Aorta (tissue), 5 donors: ENCODE measurements at regions not wholly inside any gene's neighbourhood (a gene's known extent, or its start where the extent isn't known, plus 50 kb on each side); places are given as distances from the start of the nearest gene placed in this dataset.

ENCODE experiments used
- ATAC-seq: fragments of 200-7000 bp; cut with Tn5 transposase; one replicate; pipeline ENCODE4 v1.9.1; 2022; ENCODE audit warnings: moderate library complexity; ENCODE audit not compliant: low FRiP score
- DNase-seq, 2 donors: peaks; one replicate each; pipeline ENCODE4 v3.0.0-alpha.2; 2020
- H3K27ac ChIP-seq, 2 donors: one replicate each; pipeline ENCODE4 v1.5.1; 2013; ENCODE audit warnings: low read length in 2 of 2, mild to moderate bottlenecking in 2 of 2, moderate library complexity in 2 of 2, control low read depth in 1 of 2, inconsistent platforms in 1 of 2, low read depth in 1 of 2
- H3K27me3 ChIP-seq, 2 donors: one replicate each; pipeline ENCODE4 v1.6.1; 2013; ENCODE audit warnings: control low read depth in 1 of 2, low read length in 1 of 2, mild to moderate bottlenecking in 1 of 2, moderate library complexity in 1 of 2; ENCODE audit not compliant: insufficient read depth in 2 of 2, control insufficient read depth in 1 of 2
- H3K36me3 ChIP-seq, 2 donors: one replicate each; pipeline ENCODE4 v1.6.1; 2013; ENCODE audit warnings: control low read depth in 1 of 2, low read length in 1 of 2, mild to moderate bottlenecking in 1 of 2; ENCODE audit not compliant: insufficient read depth in 2 of 2, control insufficient read depth in 1 of 2
- H3K4me1 ChIP-seq, 2 donors: one replicate each; pipeline ENCODE4 v1.6.1; 2013; ENCODE audit warnings: low read length in 2 of 2, control low read depth in 1 of 2, mild to moderate bottlenecking in 1 of 2, moderate library complexity in 1 of 2; ENCODE audit not compliant: insufficient read depth in 2 of 2, control insufficient read depth in 1 of 2
- H3K4me3 ChIP-seq, 2 donors: one replicate each; pipeline ENCODE4 v1.5.1; 2013; ENCODE audit warnings: low read length in 2 of 2, control low read depth in 1 of 2, mild to moderate bottlenecking in 1 of 2
- H3K9me3 ChIP-seq: one replicate; pipeline ENCODE4 v1.6.1; 2013; ENCODE audit warnings: mild to moderate bottlenecking, low read length; ENCODE audit not compliant: control insufficient read depth
- WGBS, 2 donors: extraction: QIAGEN DNeasy Blood & Tissue Kit; methylation state at CpG; one replicate each; pipeline ENCODE4 v1.1.7; 2013; 5-methylcytosine and 5-hydroxymethylcytosine counted together
- intact Hi-C, 2 donors: fragments of 100-400 bp; cut with DNase I; formaldehyde crosslinking; loops; one replicate each; pipeline versions ENCODE4 v1.14.2 to v1.15.0; 2022
- donor health status: healthy with polysubstance abuse.
- donor health status: Bipolar disorder and iron deficiency.
- donor health status: DM: no; HTN: no; CAD: no.
- donor health status: DM: no; HTN: no; CAD: no.
- donor health status: DM: yes; HTN: yes; CAD: no.

DNA sequence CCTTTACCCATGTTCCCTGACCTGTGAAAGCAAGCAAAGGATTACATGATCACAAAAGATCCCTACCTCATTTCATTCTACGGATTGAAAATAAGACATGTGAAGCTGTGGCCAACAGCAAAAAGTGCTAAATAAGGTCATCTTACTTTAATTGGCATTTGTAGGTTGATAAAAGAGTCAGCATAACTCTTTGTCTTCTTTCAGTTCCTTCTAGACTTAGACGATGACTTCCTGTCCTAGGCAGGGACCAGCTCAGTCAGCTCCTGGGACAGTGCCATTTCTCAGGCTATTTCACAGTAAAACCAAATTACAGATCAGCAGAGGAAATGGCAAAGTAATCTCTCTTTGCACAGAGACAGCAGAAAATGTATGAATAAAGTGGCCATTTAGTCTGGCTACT is 480.7 kb downstream of the RFPL4B start:
- no peaks in the 10 kb centered on the region for H3K27me3 ChIP-seq
- H3K36me3 ChIP-seq = no peaks in the 10 kb centered on the region
- ATAC-seq = no peak
- 31 to 38% methylated on average over 2 of the region's 2 CpGs for WGBS, 2 donors
- H3K4me3 ChIP-seq = no peak overlapping the region
- H3K9me3 ChIP-seq = no peaks in the 10 kb centered on the region
- no peaks in the 10 kb centered on the region for H3K4me1 ChIP-seq
- peak in 1 of 2 donors; percentile 73 for DNase-seq
- intact Hi-C loops = no loop called here
- H3K27ac ChIP-seq = no peak overlapping the region

DNA sequence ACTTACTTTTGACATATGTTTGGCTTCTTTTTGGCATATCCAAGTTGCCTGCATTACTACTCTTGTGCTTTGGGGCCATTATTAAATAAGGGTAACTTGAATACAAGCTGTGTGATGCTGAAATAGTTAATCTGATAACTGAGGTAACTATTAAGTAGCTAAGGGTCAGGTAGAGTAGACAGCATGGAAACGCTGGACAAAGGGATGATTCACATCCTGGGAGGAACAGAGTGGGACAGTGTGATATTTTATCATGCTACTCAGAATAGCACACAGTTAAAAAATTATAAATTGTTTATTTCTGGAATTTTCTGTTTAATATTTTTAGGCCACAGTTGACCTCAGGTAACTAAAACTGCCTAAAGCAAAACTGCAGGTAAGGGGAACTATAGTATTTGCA is 483.9 kb downstream of the RFPL4B start:
- 55 to 65% methylated on average over 1 of the region's 1 CpG for WGBS, 2 donors
- intact Hi-C loops = no loop called here
- H3K9me3 ChIP-seq = no peaks in the 10 kb centered on the region

DNA sequence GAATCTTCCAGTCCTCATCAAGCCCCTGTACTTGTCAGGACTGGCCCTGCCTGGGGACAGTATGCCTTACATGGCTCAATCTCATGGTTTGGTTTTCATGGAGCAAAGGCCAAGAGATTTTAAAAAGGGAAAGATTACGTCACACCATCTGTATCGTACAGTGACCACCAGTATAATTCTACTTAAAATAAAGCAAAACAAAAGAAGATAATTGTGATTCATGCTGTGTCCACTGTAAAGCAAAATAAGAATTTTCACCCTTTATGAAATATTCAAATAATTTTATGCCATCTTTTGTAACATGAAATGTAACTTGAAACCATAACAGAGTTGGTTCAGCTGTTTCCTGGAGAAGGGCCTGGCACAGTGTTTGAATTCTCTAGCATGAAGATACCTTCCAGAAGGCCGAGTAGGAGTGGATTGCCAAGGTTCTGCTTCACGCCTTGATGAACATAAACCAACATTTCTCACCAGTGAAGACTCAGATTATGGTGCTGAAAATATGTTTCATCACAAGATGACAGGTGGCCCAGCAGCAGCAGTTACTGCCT is 486.5 kb downstream of the RFPL4B start:
- no peak overlapping the region for H3K27ac ChIP-seq
- intact Hi-C loops = no loop called here
- H3K4me1 ChIP-seq = no peaks in the 10 kb centered on the region
- DNase-seq = no peak
- no peak for ATAC-seq
- H3K4me3 ChIP-seq = no peak overlapping the region
- H3K36me3 ChIP-seq = no peaks in the 10 kb centered on the region
- no peaks in the 10 kb centered on the region for H3K9me3 ChIP-seq
- WGBS, 2 donors = 52 to 62% methylated on average over 4 of the region's 4 CpGs
- H3K27me3 ChIP-seq = no peaks in the 10 kb centered on the region

More for the DNA sequence above, 483.9 kb downstream of the RFPL4B start:
- ATAC-seq = no peak
- Histone ChIP-seq H3K4me1 (no peaks in the 10 kb centered on the region), H3K27me3 (no peaks in the 10 kb centered on the region), H3K4me3 (no peak overlapping the region), H3K27ac (no peak overlapping the region), H3K36me3 (no peaks in the 10 kb centered on the region)
- DNase-seq = no peak

DNA sequence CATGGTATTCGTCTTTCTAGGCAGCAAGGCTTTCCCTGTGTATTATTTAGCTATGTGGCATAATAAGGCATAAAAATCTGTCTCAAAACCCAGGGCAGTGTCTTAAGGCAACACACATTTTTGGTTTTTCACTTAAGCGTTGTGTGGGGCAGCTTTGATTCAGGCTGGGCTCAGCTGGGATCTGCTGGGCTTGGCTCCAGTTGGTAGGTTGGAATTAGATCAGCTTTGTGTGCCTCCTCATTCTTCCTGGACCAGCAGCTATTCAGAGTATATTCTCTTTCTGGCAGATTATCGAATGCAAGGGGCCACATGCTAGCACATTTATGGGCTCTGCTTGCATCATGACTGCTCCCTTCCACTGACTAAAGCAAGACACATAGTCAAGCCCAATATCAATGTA is 487.9 kb downstream of the RFPL4B start:
- H3K27ac ChIP-seq = no peak overlapping the region

DNA sequence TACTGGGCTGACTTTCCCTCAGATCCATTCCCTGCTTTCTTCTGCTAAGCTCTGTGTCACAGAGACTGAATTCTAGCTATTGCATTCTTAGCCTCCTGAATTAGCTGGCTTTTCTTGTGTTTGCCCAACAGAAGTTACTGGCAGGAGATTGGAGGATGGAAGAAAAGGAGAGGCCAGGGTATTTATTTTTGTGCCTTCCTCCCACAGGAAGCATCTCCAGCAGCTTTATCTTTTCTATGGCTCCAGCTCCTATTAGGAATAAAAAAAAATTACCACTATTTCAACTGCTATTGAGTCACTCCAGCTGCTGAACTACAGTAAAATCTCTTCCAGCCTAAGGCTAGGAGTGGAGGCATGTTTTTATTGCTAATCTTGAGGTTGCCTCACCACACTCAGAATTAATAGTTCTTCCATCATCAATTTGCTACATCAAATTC is 492.4 kb downstream of the RFPL4B start:
- Histone ChIP-seq H3K27me3 (no peaks in the 10 kb centered on the region), H3K27ac (no peak overlapping the region), H3K4me3 (no peak overlapping the region), H3K4me1 (no peaks in the 10 kb centered on the region), H3K9me3 (no peaks in the 10 kb centered on the region), H3K36me3 (no peaks in the 10 kb centered on the region)
- intact Hi-C loops = no loop called here
- DNase-seq = no peak
- ATAC-seq = no peak

More for the DNA sequence above, 487.9 kb downstream of the RFPL4B start:
- no peaks in the 10 kb centered on the region for H3K27me3 ChIP-seq
- intact Hi-C loops = no loop called here
- H3K4me1 ChIP-seq = no peaks in the 10 kb centered on the region
- WGBS, 2 donors = 82 to 88% methylated on average over 3 of the region's 3 CpGs
- DNase-seq (no peak), ATAC-seq (no peak)
- H3K36me3 ChIP-seq = no peaks in the 10 kb centered on the region
- no peak overlapping the region for H3K4me3 ChIP-seq
- H3K9me3 ChIP-seq = no peaks in the 10 kb centered on the region

DNA sequence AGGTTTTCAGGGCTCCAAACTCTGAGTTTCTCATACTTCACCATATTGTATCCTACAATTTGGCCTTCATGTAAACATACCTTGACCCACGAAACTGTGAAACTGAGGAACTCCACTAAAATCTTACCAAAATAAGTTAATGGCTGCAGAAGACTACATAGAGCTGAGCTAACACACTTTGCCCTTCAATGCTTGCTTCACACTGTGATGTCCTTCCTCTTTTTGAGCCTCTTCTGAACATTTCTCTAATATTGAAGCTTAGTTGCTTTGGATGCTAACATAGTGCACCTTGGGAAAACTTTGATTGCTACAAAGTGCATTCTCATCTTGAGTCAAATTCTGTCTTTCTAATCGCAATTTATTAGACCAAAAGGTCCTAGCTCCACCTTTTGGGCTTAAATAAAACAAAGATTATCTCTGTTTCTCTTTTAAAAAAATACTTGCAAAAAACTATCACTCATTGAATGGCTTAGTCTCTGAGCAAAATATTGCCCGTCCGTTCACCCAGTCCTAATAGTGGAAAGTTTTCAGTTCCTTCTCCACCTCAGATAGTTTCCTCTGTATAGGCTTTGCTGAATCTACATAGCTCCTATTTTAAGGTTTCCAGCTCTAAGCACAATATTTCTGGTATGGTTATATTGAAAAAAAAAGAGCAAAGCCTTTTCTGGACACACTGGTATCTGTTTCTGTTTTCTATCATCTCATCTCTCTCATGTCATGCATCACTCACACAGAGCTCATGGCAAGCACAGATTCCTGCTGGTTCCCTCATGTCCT is 494.6 kb downstream of the RFPL4B start:
- H3K27ac ChIP-seq = no peak overlapping the region
- no peaks in the 10 kb centered on the region for H3K27me3 ChIP-seq
- H3K4me1 ChIP-seq = no peaks in the 10 kb centered on the region
- 84 to 85% methylated on average over 4 of the region's 4 CpGs for WGBS, 2 donors
- no peak for DNase-seq
- H3K4me3 ChIP-seq = no peak overlapping the region
- no peaks in the 10 kb centered on the region for H3K9me3 ChIP-seq
- H3K36me3 ChIP-seq = no peaks in the 10 kb centered on the region
- ATAC-seq = no peak
- intact Hi-C loops = no loop called here

DNA sequence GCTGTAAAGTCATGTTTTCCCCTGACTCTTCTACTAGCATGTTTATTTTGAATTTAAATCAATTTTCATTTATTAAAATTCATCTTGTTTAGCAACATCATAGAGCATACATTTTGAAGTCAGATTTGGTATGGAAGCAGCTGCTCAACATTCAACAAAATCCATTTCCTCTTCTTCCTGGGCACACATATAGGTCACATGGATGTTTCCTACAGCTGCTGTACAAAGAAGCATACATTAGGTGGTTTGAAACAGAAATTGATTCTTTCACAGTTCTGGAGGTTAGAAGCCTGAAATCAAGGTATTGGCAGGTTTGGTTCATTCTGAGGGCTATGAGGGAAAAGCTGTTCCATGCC is 495.2 kb downstream of the RFPL4B start:
- no peaks in the 10 kb centered on the region for H3K9me3 ChIP-seq
- no peaks in the 10 kb centered on the region for H3K36me3 ChIP-seq
- no peaks in the 10 kb centered on the region for H3K4me1 ChIP-seq
- DNase-seq (no peak), ATAC-seq (no peak)
- no peaks in the 10 kb centered on the region for H3K27me3 ChIP-seq
- H3K27ac ChIP-seq = no peak overlapping the region
- no peak overlapping the region for H3K4me3 ChIP-seq
- intact Hi-C loops = no loop called here

DNA sequence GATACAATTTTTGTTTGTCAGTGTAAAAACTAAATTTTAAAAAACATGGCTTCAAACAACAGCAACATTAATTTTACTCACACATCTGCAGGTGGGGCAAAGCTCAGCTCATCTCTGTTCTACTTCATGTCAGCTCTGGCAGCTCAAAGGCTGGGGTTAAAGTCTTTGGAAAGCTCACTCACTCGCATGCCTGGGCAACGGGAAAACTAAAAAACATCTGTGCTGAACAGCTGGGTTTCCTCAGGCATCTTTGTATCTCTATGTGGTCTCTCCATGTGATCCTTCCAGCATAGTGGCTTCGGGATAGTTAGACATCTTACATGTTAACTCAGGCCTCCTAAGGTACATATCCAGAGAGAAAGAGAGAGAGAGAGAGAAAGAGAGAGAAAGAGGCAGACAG is 499.6 kb downstream of the RFPL4B start:
- Histone ChIP-seq H3K36me3 (no peaks in the 10 kb centered on the region), H3K27ac (no peak overlapping the region), H3K4me3 (no peak overlapping the region), H3K9me3 (no peaks in the 10 kb centered on the region), H3K27me3 (no peaks in the 10 kb centered on the region), H3K4me1 (no peaks in the 10 kb centered on the region)
- DNase-seq = no peak
- intact Hi-C loops = no loop called here
- no peak for ATAC-seq
- WGBS, 2 donors = 50 to 63% methylated on average over 3 of the region's 3 CpGs

DNA sequence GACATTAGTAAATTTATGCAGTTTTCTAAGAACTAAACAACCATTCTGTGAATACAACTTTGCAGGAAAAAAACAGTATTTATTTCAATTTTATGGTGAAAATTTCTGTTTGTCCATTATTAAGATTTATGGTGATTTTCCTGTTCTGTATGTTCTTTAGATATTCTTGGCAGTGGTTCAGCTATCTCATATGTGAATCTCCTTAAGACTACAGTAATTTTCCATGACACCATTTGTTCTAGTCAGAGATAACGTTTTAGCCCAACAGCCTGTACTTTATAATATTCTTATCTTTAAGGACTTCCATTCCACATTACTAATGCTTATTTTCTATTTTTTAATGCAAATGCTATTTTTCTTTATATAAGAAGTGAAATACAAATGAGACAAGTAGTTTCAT is 504.0 kb downstream of the RFPL4B start:
- WGBS, 2 donors = 22 to 60% methylated on average over 1 of the region's 1 CpG
- H3K27me3 ChIP-seq = no peaks in the 10 kb centered on the region
- intact Hi-C loops = no loop called here
- H3K4me3 ChIP-seq = no peak overlapping the region
- ATAC-seq = no peak
- no peaks in the 10 kb centered on the region for H3K9me3 ChIP-seq
- no peaks in the 10 kb centered on the region for H3K4me1 ChIP-seq
- no peak overlapping the region for H3K27ac ChIP-seq
- no peaks in the 10 kb centered on the region for H3K36me3 ChIP-seq
- no peak for DNase-seq
